AG04449 (cell line): ENCODE measurements at regions not wholly inside any gene's neighbourhood (a gene's known extent, or its start where the extent isn't known, plus 50 kb on each side); places are given as distances from the start of the nearest gene placed in this dataset.

Experiments used
- CTCF ChIA-PET: fragments of 350-600 bp; formaldehyde crosslinking; extraction: SDS; loops from one replicate; lab custom pipeline; 2021; ENCODE audit warnings: antibody characterized with exemption; lab: Yijun Ruan, JAX
- POLR2A ChIA-PET: fragments of 400-600, 350-600 bp; formaldehyde crosslinking; extraction: SDS; loops from one replicate; lab custom pipeline; 2020; ENCODE audit warnings: antibody characterized with exemption, inconsistent platforms; lab: Yijun Ruan, JAX
- DNase-seq: peaks from one replicate; pipeline ENCODE4 v3.0.0-alpha.2; 2010; ENCODE audit warnings: low read depth, low spot score
- H3K4me3 ChIP-seq: 2 replicates; pipeline ENCODE4 v1.5.1; 2011; ENCODE audit warnings: low read depth, mild to moderate bottlenecking, control low read depth, low read length
- TF ChIP-seq, protein P1 (sequence below): IDR thresholded peaks from one replicate; pipeline ENCODE4 v1.5.1; 2011; ENCODE audit warnings: mild to moderate bottlenecking, moderate library complexity, low read length, control low read depth, inconsistent platforms; ENCODE audit not compliant: insufficient read depth; ENCODE audit errors: missing control alignments

DNA sequence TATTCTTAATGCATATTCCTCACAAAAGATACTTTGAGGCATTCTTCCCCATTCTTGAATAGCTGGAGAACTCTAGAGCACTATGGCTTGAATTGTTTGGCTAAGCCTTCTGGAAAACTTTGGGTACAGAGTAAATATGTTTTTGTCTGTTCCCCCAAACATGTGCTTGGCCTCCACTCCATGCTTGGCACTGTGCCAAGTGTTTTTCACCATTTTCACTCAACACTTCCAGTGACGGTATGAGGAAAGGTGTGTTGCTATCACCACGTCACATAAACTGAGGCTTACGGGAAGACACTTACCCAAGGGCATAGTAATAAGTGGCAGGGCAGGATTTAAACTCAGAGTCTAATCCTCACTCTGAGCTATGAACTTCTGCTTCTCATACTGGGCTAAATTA, 318.2 kb downstream of the WDR11 start:
- H3K4me3 ChIP-seq: no peak overlapping the region
- POLR2A ChIA-PET: no interaction called here
- CTCF ChIA-PET: no interaction called here
- no peak for DNase-seq
- TF ChIP-seq, protein P1, sequence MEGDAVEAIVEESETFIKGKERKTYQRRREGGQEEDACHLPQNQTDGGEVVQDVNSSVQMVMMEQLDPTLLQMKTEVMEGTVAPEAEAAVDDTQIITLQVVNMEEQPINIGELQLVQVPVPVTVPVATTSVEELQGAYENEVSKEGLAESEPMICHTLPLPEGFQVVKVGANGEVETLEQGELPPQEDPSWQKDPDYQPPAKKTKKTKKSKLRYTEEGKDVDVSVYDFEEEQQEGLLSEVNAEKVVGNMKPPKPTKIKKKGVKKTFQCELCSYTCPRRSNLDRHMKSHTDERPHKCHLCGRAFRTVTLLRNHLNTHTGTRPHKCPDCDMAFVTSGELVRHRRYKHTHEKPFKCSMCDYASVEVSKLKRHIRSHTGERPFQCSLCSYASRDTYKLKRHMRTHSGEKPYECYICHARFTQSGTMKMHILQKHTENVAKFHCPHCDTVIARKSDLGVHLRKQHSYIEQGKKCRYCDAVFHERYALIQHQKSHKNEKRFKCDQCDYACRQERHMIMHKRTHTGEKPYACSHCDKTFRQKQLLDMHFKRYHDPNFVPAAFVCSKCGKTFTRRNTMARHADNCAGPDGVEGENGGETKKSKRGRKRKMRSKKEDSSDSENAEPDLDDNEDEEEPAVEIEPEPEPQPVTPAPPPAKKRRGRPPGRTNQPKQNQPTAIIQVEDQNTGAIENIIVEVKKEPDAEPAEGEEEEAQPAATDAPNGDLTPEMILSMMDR: no peak

DNA sequence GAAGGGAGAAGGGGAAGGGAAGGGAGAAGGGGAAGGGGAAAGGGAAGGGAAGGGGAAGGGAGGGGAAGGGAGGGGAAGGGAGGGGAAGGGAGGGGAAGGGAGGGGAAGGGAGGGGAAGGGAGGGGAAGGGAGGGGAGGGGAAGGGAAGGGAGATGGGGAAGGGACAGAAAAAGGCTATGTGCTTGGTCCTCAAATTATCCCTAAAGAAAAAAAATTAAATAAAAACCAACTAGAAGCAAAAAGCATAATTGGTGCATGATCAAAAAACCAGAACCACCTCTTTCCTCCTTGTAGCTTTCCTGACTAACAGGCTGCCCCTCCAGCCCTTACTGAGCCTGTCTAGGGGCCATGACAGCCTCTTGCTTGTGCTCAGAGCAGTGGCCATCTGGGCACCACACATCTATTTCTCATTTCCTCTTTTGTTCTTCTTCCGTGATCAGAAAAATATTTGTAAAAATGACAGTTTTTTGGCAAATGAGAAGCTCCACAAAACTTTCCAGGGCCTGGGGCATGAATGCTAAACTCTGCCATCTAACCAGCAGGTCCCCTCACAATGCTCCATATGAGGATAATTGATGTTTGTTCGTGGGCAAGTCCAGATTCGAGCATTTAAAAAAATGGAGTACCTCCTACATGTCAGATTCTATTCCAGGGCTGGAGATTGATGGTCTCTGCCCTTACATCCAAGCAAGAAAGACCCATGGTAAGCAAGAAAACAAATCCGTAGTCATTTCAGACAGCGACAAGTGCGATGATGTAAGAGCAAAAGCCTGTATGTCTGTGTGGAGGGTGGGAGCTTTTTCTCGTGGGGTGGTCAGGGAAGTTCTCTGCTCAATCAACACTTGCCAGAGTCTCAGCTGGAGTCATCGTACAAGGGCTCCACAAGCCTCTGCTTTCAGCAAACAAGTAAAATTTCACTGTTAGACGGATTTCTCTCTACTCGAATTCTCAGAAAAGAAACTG, 320.9 kb downstream of the WDR11 start:
- no peak for DNase-seq
- H3K4me3 ChIP-seq: no peak overlapping the region
- POLR2A ChIA-PET: no interaction called here
- CTCF ChIA-PET: no interaction called here
- TF ChIP-seq, protein P1: no peak

DNA sequence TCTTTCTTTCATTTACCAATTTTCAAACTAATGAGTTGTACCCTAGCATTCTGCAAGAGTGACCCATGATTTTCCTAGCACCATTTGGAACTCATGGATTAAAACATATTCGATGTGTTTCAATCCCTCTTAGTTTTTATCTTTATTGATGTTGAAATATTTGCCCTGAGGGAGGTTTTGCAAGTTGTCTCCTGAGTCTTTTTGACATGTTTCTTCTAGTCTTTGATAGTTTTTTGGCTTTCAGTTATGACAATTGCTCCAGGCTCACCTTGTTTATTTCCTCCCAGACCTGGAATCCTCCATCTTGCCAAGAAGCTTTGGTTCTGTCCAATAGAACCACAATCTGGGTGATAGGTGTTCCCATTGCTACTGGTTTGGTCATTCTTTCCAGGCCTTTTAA, 327.8 kb downstream of the WDR11 start:
- TF ChIP-seq, protein P1: no peak
- POLR2A ChIA-PET: no interaction called here
- no peak for DNase-seq
- H3K4me3 ChIP-seq: no peak overlapping the region
- CTCF ChIA-PET: no interaction called here

DNA sequence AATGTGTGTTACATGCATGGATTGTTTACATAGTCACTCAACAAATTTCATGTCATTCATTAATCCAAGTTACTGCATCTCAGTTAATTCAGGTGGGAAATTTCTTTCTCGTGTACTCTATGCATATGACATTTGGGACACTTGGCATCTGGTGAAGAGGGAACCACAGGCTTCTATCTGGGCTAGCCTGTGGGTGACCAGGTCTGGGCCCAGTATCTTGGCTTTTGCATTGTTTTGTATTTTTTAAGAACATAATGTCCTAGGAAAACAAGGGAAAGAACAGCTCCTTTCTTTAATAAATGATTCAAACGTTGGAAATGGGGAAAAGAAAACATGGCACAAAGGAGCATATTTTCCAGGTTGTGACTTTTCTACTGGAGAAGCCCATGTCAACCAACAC, 331.1 kb downstream of the WDR11 start:
- no peak overlapping the region for H3K4me3 ChIP-seq
- ChIA-PET POLR2A (no interaction called here), CTCF (no interaction called here)
- TF ChIP-seq, protein P1: no peak
- DNase-seq: no peak

DNA sequence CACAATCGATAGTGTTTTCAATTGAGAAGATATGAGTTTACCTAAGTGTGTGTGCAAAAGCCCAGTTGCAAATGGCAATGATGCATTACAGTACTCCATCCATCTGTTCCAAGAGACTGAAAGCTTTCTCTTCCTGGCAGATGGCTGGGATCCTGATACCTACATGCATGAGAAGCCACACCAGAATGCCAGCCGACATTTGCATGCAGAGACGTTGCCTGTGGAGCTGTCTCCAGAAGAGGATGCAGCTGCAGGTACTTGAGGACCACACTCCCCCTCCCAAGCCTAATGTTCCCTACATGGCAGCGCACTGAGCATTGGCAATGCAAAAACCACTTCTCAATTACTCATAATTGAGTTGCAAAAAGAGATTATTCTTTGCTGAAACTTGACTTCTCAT, 332.1 kb downstream of the WDR11 start:
- ChIA-PET POLR2A (no interaction called here), CTCF (no interaction called here)
- no peak for DNase-seq
- H3K4me3 ChIP-seq: no peak overlapping the region
- TF ChIP-seq, protein P1: no peak

DNA sequence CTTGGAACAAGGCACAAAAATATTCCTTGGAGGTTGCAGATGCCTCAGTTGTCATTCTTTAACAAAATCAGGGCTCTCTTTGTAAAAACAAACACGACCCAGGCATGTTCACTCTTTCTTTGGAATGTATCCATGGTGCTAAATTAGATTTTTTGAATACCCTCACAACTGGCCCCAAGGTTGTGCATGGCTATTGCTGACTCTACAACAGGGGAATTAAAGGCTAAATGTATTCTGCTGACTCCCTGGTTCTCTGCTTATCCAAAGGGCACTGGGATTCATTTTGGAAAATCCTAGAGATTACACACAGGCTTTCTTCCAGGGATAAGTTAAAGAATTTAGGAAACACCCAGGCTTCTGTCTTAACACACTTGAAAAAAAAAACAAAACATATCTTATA, 332.5 kb downstream of the WDR11 start:
- H3K4me3 ChIP-seq: no peak overlapping the region
- no peak for DNase-seq
- TF ChIP-seq, protein P1: no peak
- ChIA-PET CTCF (no interaction called here), POLR2A (no interaction called here)
